Calu3 (cell line): ENCODE measurements at regions not wholly inside any gene's neighbourhood (a gene's known extent, or its start where the extent isn't known, plus 50 kb on each side); places are given as distances from the start of the nearest gene placed in this dataset.

Experiments
- BruUV-seq: library from RNA; stranded (reverse); fragments of 400-500 nt; replicated peaks from 2 replicates; lab custom pipeline; 2021; lab: Mats Ljungman, UMichigan
- CTCF ChIA-PET: fragments of 300-600 bp; sonication (Branson Sonifier 250); formaldehyde crosslinking; loops from one replicate; lab custom pipeline; 2022; ENCODE audit warnings: antibody characterized with exemption; lab: Charles Lee
- DNase-seq: peaks from one replicate; pipeline ENCODE4 v3.0.0; 2022
- H3K27ac Mint-ChIP-seq: one replicate; pipeline ENCODE4 v1.8.0; 2022; ENCODE audit warnings: mixed read lengths; ENCODE audit not compliant: unreplicated experiment
- H3K27me3 Mint-ChIP-seq: one replicate; pipeline ENCODE4 v1.8.0; 2022; ENCODE audit warnings: mixed read lengths; ENCODE audit not compliant: unreplicated experiment
- H3K36me3 Mint-ChIP-seq: one replicate; pipeline ENCODE4 v1.8.0; 2022; ENCODE audit warnings: mild to moderate bottlenecking, moderate library complexity, mixed read lengths; ENCODE audit not compliant: insufficient read depth, unreplicated experiment
- H3K4me1 Mint-ChIP-seq: one replicate; pipeline ENCODE4 v1.8.0; 2022; ENCODE audit warnings: mild to moderate bottlenecking, low read depth, mixed read lengths; ENCODE audit not compliant: unreplicated experiment
- H3K4me3 Mint-ChIP-seq: one replicate; pipeline ENCODE4 v1.8.0; 2022; ENCODE audit warnings: mild to moderate bottlenecking, low read depth, moderate library complexity, mixed read lengths; ENCODE audit not compliant: unreplicated experiment
- H3K9me3 Mint-ChIP-seq: one replicate; pipeline ENCODE4 v1.8.0; 2022; ENCODE audit warnings: low read depth, mixed read lengths; ENCODE audit not compliant: unreplicated experiment
- CTCF ChIP-seq: fragments of 200-600 bp; IDR thresholded peaks from one replicate; pipeline ENCODE4 v1.8.0; 2022; ENCODE audit warnings: antibody characterized with exemption; ENCODE audit not compliant: unreplicated experiment
- intact Hi-C: fragments of 100-400 bp; cut with micrococcal nuclease; formaldehyde crosslinking; loops from one replicate; pipeline ENCODE4 v1.10.0; 2022; ENCODE audit not compliant: unreplicated experiment

- CTCF ChIA-PET, result no interaction called here
- no peak overlapping the region for H3K4me3 Mint-ChIP-seq
- no TSS peak for BruUV-seq
- intact Hi-C loops, result no loop called here
- H3K36me3 Mint-ChIP-seq, result peaks cover 19% of the 10 kb centered on the region
- no peaks in the 10 kb centered on the region for H3K27me3 Mint-ChIP-seq
- H3K27ac Mint-ChIP-seq, result no peak overlapping the region
- H3K4me1 Mint-ChIP-seq, result peaks cover 27% of the 10 kb centered on the region
- no peak for TF ChIP-seq CTCF
- DNase-seq, result no peak
- H3K9me3 Mint-ChIP-seq, result peaks cover 4% of the 10 kb centered on the region
Observed at GRCh38 chr6:11313207-11313606, 80.7 kb upstream of the NEDD9 start.

GRCh38 chr6:11311970-11312369, 79.5 kb upstream of the NEDD9 start:
- no peak for TF ChIP-seq CTCF
- Mint-ChIP-seq H3K27ac (no peak overlapping the region), H3K9me3 (peaks cover 4% of the 10 kb centered on the region), H3K36me3 (peaks cover 7% of the 10 kb centered on the region), H3K4me1 (peaks cover 15% of the 10 kb centered on the region), H3K4me3 (no peak overlapping the region), H3K27me3 (no peaks in the 10 kb centered on the region)
- BruUV-seq, result no TSS peak
- CTCF ChIA-PET, result no interaction called here
- intact Hi-C loops, result no loop called here
- no peak for DNase-seq

GRCh38 chr6:11309947-11310665, 77.6 kb upstream of the NEDD9 start:
- CTCF ChIA-PET, result no interaction called here
- no peak for TF ChIP-seq CTCF
- Mint-ChIP-seq H3K27me3 (no peaks in the 10 kb centered on the region), H3K4me1 (no peaks in the 10 kb centered on the region), H3K9me3 (peaks cover 4% of the 10 kb centered on the region), H3K36me3 (no peaks in the 10 kb centered on the region), H3K4me3 (no peak overlapping the region), H3K27ac (no peak overlapping the region)
- intact Hi-C loops, result no loop called here
- BruUV-seq, result no TSS peak
- DNase-seq, result no peak

- H3K4me1 Mint-ChIP-seq, result no peaks in the 10 kb centered on the region
- H3K4me3 Mint-ChIP-seq, result no peak overlapping the region
- intact Hi-C loops, result no loop called here
- no peak for DNase-seq
- no peak overlapping the region for H3K27ac Mint-ChIP-seq
- no peaks in the 10 kb centered on the region for H3K9me3 Mint-ChIP-seq
- CTCF ChIA-PET, result no interaction called here
- no peaks in the 10 kb centered on the region for H3K36me3 Mint-ChIP-seq
- BruUV-seq, result no TSS peak
- no peaks in the 10 kb centered on the region for H3K27me3 Mint-ChIP-seq
- no peak for TF ChIP-seq CTCF
Observed at GRCh38 chr6:11307226-11307625, 74.8 kb upstream of the NEDD9 start.
